ENCODE measurements at regions not wholly inside any gene's neighbourhood (a gene's known extent, or its start where the extent isn't known, plus 50 kb on each side); places are given as distances from the start of the nearest gene placed in this dataset.
A peak's percentile ranks its signal among the peaks of the same experiment; 100 is the strongest.
"Not testable (repeated sequence)": the region's sequence is repeated elsewhere in the genome, so short reads cannot be mapped to it uniquely, and the experiment has no call there.

DNA sequence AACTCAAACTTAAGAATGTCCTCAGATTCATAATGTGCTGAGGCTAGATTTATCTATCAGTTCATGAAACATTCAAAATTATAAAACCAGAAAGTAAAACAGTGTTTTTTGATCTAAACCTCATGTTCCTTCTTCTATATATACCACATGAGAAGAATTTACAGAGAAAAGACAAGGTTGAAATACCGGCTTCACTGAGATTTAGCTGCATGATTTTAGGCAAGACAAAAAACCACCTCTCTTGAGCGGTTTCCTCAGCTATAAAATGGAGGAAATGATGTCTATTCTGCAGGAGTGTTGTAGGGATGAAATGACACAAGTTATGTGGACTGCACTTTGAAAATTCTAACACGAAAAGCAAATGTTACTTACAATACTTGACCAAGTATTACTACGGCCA is 80.6 kb upstream of the FOXB1 start:
- Mint-ChIP-seq H3K9me3 (no peaks in the 10 kb centered on the region), H3K27ac (no peak overlapping the region), H3K36me3 (ENCODE audit: low read depth) (no peaks in the 10 kb centered on the region), H3K27me3 (ENCODE audit: low read depth) (peaks cover 7% of the 10 kb centered on the region), H3K4me1 (ENCODE audit: low read depth) (peaks cover 21% of the 10 kb centered on the region), H3K4me3 (no peak overlapping the region)
- no peak for DNase-seq (ENCODE audit: low spot score)

DNA sequence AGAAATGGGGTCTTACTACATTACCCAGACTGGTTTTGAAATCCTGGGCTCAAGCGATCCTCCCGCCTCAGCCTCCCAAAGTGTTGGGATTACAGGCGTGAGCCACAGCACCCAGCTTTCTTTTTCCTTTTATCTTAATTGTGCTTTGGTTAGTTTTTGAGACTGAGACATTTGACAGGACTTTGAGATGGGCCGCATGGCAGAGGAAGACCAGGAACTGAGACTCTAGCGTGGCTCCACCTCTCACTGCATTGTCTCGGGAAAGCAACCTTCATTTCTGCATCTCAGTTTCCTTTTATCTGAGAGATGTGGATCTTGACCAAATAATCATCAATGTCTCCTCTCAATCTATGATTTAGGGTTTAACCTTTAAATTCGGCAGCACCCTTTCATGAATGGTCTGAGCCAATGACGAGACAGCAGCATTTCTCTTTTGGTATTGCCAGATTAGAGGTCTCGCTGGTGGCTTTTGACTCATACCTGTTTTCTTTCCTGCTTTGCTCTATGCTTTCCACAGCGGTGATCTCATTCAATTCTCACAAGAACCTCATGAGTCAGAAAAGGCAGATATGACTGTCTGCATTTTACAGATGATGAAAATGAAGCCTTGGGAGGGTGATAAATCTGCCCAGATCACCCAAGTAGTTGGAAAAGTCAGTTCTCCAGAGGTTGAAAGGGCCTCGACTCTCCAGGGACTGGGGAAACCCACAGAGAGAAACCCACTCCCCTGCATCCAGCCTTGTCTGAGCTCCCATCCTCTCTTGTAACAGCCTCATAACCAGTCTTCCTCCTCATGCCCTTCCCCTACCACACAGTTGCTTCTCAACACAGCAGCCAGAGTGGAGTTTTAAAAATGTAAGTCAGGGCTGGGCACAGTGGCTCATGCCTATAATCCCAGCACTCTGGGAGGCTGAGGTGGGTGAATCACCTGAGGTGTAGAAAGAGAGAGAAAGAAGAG is 84.8 kb upstream of the FOXB1 start:
- Mint-ChIP-seq H3K27ac (peak overlapping the region; percentile 92), H3K4me3 (peak overlapping the region; percentile 68), H3K27me3 (ENCODE audit: low read depth) (peaks cover 13% of the 10 kb centered on the region), H3K36me3 (ENCODE audit: low read depth) (no peaks in the 10 kb centered on the region), H3K9me3 (no peaks in the 10 kb centered on the region), H3K4me1 (ENCODE audit: low read depth) (peaks cover 31% of the 10 kb centered on the region)
- peak; percentile 79 for DNase-seq (ENCODE audit: low spot score)

DNA sequence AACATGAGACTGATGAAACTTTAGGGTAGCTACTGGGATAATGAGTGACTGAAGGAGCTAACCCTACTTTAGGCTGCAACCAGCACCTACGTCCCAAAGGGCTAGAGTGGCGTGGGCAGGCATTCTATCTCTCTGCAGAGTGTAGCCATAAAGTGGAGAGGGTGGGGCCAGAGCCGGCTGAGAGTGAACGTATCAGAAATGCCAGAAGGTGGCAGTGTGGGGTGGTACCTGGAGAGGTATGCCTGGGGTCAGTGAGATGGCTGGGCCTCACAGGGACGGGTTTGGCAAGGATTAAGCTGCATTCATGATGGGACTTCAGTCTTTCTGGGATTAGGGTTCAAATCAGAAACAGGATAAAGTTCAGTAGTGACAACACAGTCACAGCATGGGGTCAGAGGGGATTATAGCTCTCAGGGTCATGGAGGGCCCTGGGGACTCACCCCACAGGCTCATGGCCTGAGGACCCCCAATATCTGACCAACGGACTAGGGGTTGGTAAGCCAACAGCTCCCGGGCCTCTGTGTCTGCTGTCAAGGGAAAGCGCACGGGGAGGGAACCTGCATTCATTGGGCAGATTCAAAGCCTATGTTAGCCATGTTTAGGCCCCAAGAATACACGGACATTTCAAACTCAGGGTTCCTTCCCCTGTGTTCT is 86.5 kb upstream of the FOXB1 start:
- H3K27ac Mint-ChIP-seq: no peak overlapping the region

DNA sequence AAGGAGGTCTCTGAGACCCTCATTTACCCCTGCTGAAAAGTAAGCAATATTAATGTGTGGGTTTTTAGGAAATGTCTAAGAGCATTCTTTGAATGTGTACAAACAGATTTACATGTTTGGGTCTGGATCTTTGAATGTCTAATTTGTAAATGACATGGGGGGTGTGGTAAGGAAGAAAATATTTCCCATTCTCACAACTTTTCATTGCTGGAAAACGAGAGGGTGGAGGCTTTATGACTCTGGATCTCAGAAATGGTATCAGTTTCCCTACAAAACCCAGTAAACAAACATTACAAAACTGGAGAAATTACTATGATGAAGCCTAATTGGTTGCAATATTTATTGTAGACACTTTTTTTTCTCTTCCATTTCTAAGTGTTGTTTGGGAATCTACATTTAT is 98.1 kb upstream of the FOXB1 start:
- Mint-ChIP-seq H3K4me1 (ENCODE audit: low read depth) (peaks cover 2% of the 10 kb centered on the region), H3K9me3 (no peaks in the 10 kb centered on the region), H3K36me3 (ENCODE audit: low read depth) (no peaks in the 10 kb centered on the region), H3K27ac (no peak overlapping the region), H3K27me3 (ENCODE audit: low read depth) (peaks cover 57% of the 10 kb centered on the region), H3K4me3 (no peak overlapping the region)
- DNase-seq (ENCODE audit: low spot score): no peak

More for the DNA sequence above, 86.5 kb upstream of the FOXB1 start:
- Mint-ChIP-seq H3K27me3 (ENCODE audit: low read depth) (peaks cover 20% of the 10 kb centered on the region), H3K4me1 (ENCODE audit: low read depth) (peaks cover 25% of the 10 kb centered on the region), H3K9me3 (no peaks in the 10 kb centered on the region), H3K36me3 (ENCODE audit: low read depth) (no peaks in the 10 kb centered on the region), H3K4me3 (no peak overlapping the region)
- peak; percentile 74 for DNase-seq (ENCODE audit: low spot score)

DNA sequence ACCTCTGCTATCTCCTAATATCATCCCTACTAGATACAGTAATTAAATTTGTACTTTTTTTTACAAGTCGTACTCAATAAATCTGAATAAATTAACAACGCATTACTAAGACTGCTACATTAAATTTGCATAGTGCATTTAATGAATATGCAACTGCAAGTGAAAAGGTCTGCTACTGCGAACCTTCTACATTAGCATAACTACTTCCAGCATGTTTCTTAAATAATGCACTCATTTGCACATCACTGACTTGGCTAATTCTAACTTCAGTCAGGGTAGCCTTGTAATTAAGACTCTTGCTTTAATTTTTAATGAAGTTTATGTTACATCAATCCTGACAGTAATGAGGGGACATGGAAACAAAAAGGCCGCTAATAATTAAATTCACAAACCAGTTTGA is 98.9 kb upstream of the FOXB1 start:
- no peak for DNase-seq (ENCODE audit: low spot score)
- H3K4me1 Mint-ChIP-seq (ENCODE audit: low read depth): peaks cover 2% of the 10 kb centered on the region
- H3K4me3 Mint-ChIP-seq: no peak overlapping the region
- H3K36me3 Mint-ChIP-seq (ENCODE audit: low read depth): no peaks in the 10 kb centered on the region
- no peaks in the 10 kb centered on the region for H3K9me3 Mint-ChIP-seq
- peaks cover 55% of the 10 kb centered on the region for H3K27me3 Mint-ChIP-seq (ENCODE audit: low read depth)
- H3K27ac Mint-ChIP-seq: no peak overlapping the region

DNA sequence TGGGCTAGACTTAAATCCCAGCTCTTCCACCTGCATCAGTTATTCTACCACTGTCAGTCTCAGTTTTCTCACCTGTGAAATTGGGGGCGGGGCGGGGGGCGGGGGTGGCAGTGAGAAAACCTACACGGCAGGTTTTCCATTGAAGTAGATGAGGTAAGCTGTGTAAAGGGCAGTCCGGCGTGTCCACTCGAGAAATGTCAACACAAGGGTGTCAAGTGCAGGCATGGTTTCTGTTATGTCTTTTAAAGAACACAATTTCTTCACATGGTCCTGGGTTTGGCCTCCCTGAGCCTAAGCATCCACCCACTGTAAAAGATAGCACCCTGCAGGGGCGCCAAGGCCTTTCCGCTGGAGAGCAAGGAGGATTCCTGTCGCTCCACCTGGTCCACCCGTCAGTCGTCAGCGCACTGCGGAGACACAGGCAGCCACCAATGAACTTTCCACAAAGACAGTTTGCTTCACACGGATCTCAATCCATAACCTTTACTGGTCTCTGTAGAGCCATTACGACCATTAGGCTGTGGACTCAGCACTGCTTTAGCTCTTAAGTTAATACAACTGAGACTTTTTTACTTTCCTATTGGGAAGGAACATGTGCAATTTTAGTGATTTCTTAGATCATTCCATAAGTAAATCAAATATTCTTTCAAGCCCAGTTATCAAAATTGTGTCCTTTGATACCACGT is 99.5 kb upstream of the FOXB1 start:
- Mint-ChIP-seq H3K27me3 (ENCODE audit: low read depth) (peaks cover 53% of the 10 kb centered on the region), H3K27ac (no peak overlapping the region), H3K4me3 (no peak overlapping the region), H3K4me1 (ENCODE audit: low read depth) (peaks cover 2% of the 10 kb centered on the region), H3K36me3 (ENCODE audit: low read depth) (no peaks in the 10 kb centered on the region), H3K9me3 (no peaks in the 10 kb centered on the region)
- no peak for DNase-seq (ENCODE audit: low spot score)

DNA sequence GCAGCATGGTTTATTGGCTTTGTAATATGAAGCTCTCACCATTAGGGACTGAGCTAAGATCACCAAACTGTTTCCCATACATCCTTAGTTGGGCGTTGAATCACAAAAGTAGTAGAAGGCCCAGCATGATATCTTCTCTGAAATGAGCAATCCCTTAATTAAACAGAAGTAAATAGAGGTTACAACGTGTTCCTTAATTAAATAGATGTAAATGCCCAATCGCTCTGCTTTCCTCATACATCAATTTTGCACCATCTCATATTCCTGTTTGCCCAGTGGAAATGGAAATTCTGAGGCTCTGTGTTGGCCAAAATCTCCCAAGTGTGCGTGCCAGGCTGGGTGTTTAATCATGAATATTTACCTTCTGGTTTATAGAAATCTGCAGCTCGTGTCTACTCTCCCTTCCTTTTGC is 107.4 kb upstream of the FOXB1 start:
- Mint-ChIP-seq H3K27ac (no peak overlapping the region), H3K4me3 (no peak overlapping the region), H3K27me3 (ENCODE audit: low read depth) (peaks cover 17% of the 10 kb centered on the region), H3K4me1 (ENCODE audit: low read depth) (no peaks in the 10 kb centered on the region), H3K9me3 (no peaks in the 10 kb centered on the region), H3K36me3 (ENCODE audit: low read depth) (no peaks in the 10 kb centered on the region)
- no peak for DNase-seq (ENCODE audit: low spot score)

DNA sequence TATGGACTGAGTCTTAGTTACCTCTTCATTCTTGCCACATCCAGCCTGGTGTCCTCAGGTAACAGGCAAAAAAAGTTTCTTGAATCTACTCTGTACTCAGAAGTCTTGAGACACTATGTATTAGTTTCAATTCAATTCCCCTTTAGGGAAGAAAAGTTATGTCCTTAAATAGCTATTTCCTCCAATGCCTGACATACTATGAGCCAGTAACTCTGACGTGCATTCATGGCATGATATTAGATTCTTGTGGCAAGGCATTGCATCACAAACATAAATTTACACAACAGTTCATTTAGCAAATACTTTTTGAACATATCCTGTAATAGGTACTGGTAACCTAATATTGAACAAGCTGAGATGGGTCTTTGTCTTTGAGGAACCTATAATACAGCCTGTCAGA is 109.3 kb upstream of the FOXB1 start:
- DNase-seq (ENCODE audit: low spot score): no peak
- Mint-ChIP-seq H3K9me3 (no peaks in the 10 kb centered on the region), H3K27me3 (ENCODE audit: low read depth) (peaks cover 13% of the 10 kb centered on the region), H3K4me3 (no peak overlapping the region), H3K36me3 (ENCODE audit: low read depth) (no peaks in the 10 kb centered on the region), H3K4me1 (ENCODE audit: low read depth) (no peaks in the 10 kb centered on the region), H3K27ac (no peak overlapping the region)

DNA sequence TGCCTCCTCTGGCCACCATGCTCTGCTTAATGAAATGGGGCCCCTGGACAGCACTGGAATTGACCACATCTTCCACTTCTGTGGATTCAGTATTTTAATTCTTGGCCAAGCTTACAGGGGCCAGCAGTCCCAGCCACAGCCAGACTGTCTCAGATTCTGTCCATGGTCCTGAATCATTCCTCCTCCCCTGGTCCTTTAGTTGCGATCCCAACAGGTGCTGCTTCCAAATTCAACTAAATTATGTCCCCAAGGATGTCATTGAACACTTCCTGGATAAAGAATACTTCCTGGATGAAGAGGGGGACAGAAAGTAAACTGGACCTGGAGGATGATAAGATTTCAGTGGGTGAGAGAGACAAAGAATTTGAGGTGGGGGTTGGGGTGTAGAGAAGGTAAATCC is 111.1 kb upstream of the FOXB1 start:
- no peaks in the 10 kb centered on the region for H3K9me3 Mint-ChIP-seq
- no peak overlapping the region for H3K27ac Mint-ChIP-seq
- no peaks in the 10 kb centered on the region for H3K36me3 Mint-ChIP-seq (ENCODE audit: low read depth)
- no peak overlapping the region for H3K4me3 Mint-ChIP-seq
- DNase-seq (ENCODE audit: low spot score): no peak
- H3K27me3 Mint-ChIP-seq (ENCODE audit: low read depth): peaks cover 9% of the 10 kb centered on the region
- H3K4me1 Mint-ChIP-seq (ENCODE audit: low read depth): no peaks in the 10 kb centered on the region

DNA sequence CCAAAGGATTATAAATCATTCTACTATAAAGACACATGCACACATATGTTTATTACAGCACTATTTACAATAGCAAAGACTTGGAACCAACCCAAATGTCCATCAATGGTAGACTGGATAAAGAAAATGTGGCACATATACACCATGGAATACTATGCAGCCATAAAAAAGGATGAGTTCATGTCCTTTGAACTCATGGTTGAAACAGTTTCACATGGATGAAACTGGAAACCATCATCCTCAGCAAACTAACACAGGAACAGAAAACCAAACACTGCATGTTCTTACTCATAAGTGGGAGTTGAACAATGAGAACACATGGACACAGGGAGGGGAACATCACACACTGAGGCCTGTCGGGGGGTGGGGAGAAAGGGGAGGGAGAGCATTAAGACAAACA is 116.2 kb upstream of the FOXB1 start:
- peaks cover 21% of the 10 kb centered on the region for H3K27me3 Mint-ChIP-seq (ENCODE audit: low read depth)
- not testable (repeated sequence) for DNase-seq (ENCODE audit: low spot score); H3K9me3 Mint-ChIP-seq; H3K36me3 Mint-ChIP-seq (ENCODE audit: low read depth); H3K4me3 Mint-ChIP-seq; H3K4me1 Mint-ChIP-seq (ENCODE audit: low read depth); H3K27ac Mint-ChIP-seq

DNA sequence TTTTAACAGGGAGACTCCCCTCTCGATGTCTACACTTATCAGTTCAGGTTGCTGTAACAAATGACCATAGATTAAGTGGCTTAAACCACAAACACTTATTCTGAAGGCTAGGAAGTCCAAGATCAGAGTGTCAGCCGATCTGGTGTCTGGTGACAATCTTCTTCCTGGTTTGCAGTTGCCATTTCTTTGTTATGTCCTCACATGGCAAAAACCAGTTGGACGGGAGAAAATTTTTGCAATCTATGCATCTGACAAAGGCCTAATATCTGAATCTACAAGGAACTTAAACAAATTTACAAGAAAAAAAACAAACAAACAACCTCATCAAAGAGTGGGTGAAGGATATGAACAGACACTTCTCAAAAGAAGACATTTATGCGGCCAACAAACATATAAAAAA is 116.9 kb upstream of the FOXB1 start:
- peaks cover 21% of the 10 kb centered on the region for H3K27me3 Mint-ChIP-seq (ENCODE audit: low read depth)
- H3K4me1 Mint-ChIP-seq (ENCODE audit: low read depth): no peaks in the 10 kb centered on the region
- H3K27ac Mint-ChIP-seq: no peak overlapping the region
- no peaks in the 10 kb centered on the region for H3K36me3 Mint-ChIP-seq (ENCODE audit: low read depth)
- no peak for DNase-seq (ENCODE audit: low spot score)
- H3K9me3 Mint-ChIP-seq: no peaks in the 10 kb centered on the region
- no peak overlapping the region for H3K4me3 Mint-ChIP-seq

DNA sequence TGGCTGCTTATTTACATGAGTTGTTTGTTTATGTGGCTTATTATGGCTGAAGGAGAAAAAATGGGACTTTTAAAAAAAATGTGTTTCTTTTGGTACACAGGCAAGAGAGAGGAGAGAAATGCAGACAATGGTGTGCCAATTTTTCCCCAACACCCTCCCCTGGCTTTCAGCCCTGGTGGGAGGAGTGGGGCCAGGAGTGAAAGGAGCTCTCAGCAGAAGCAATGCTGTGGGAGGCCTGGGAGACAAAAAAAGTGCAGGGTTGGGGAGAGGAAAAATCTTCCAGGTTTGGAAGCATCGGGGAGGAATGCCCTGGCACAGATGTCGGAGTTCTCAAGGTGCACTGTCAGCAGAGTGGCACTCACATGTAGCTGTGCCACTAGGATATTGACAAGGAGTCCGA is 117.7 kb upstream of the FOXB1 start:
- H3K27ac Mint-ChIP-seq: no peak overlapping the region
- no peaks in the 10 kb centered on the region for H3K4me1 Mint-ChIP-seq (ENCODE audit: low read depth)
- H3K9me3 Mint-ChIP-seq: no peaks in the 10 kb centered on the region
- DNase-seq (ENCODE audit: low spot score): no peak
- no peak overlapping the region for H3K4me3 Mint-ChIP-seq
- peaks cover 23% of the 10 kb centered on the region for H3K27me3 Mint-ChIP-seq (ENCODE audit: low read depth)
- H3K36me3 Mint-ChIP-seq (ENCODE audit: low read depth): no peaks in the 10 kb centered on the region

DNA sequence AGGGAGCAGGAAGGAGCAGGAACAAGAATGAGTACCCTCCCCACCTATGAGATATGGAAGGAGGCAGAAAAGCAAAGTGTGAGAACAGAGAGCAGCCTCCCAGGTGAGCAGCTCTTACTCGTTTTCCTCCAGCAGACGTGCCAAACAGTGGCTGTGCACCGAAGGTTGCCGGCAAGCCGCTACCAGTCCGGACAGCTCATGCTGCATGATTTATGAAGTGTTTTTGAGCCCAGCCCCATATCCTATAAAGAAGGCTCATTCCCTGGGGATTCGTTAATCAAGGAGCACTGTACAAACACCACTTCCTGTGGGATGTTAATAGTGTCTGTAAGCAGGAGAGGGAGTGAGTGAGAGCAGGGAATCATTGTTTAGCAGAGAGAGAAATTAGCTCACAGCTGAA is 118.3 kb upstream of the FOXB1 start:
- H3K27ac Mint-ChIP-seq: no peak overlapping the region
- no peak for DNase-seq (ENCODE audit: low spot score)
- H3K27me3 Mint-ChIP-seq (ENCODE audit: low read depth): peaks cover 23% of the 10 kb centered on the region
- no peaks in the 10 kb centered on the region for H3K9me3 Mint-ChIP-seq
- no peaks in the 10 kb centered on the region for H3K4me1 Mint-ChIP-seq (ENCODE audit: low read depth)
- H3K4me3 Mint-ChIP-seq: no peak overlapping the region
- no peaks in the 10 kb centered on the region for H3K36me3 Mint-ChIP-seq (ENCODE audit: low read depth)
